OCI-M1 (cell line): ENCODE measurements at regions not wholly inside any gene's neighbourhood (a gene's known extent, or its start where the extent isn't known, plus 50 kb on each side); places are given as distances from the start of the nearest gene placed in this dataset.

Experiments
- DNase-seq: peaks from one replicate; lab custom pipeline; 2025; lab: John Stamatoyannopoulos, UW

- peak; percentile 35 for DNase-seq
Observed at GRCh38 chrX:102067966-102068723, 57.3 kb upstream of the TCEAL2 start.

- peak; percentile 18 for DNase-seq
Observed at GRCh38 chrX:102063445-102064074, 61.9 kb upstream of the TCEAL2 start.

GRCh38 chrX:102044496-102044895 is 81.0 kb upstream of the TCEAL2 start:
- no peak for DNase-seq

- DNase-seq = no peak
Observed at GRCh38 chrX:102043380-102043779, 82.1 kb upstream of the TCEAL2 start.

DNA sequence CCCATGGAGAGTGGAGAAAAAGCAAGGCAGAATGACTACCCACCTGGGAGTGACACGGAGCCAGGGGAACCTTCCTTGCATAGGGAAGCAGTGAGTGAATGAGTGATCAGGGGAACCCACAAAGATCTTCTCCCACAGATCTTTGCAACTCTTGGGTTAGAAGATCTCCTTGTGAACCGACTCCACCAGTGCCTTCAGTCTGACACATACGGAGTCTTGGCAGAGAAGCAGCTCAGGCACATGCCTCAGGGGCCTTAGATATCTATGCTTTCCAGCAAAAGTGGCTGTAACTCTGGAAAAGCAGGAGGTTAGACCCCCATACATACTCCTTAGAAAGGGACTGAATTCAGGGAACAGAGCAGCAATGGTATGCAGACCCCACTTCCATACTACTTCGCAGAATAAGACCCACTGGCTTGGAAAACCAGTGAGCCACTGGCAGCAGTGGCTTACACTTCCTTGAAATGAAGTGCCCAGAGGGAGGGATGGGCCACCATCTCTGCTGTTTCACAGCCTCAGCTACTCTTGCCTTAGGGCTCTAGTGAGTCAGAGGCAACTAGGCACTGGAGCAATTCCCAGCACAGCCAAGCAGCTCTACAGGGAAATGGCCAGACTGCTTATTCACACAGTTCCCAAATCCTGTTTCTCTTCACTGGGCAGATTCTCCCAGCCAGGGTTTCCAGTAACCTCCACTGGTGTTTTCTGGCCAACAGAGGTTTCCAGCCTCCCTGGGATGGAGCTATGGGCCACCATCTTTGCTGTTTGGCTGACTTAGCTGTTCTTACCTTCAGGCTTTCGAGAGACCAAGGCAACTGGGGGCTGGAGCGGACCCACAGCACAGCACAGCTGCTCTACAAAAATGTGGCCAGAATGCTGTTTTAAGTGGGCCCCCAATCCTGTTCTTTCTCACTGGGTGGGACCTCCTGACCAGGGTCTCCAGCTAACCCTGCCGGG is 82.8 kb upstream of the TCEAL2 start:
- DNase-seq = no peak

- no peak for DNase-seq
Observed at GRCh38 chrX:102029026-102029425, 96.5 kb upstream of the TCEAL2 start.

DNA sequence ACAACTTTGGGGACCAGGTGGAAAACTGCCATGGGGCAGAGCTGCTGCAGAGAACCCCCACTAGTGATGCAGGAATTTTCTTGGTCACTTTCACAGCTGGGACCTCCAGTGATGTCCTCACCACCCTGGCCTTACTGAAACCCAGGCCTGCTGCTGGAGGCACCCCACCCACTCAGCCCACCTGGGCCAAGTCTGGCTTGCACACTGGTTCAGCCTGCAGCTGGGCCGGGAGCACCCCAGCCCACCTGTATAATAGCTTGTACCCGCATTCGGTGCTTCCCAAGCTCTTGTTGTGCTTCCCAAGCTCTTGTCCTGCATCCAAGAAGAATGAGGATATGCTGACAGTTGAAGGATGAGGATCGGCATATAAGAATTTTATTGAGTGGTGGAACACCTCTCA is 86.4 kb upstream of the ZMAT1 start:
- DNase-seq = no peak

DNA sequence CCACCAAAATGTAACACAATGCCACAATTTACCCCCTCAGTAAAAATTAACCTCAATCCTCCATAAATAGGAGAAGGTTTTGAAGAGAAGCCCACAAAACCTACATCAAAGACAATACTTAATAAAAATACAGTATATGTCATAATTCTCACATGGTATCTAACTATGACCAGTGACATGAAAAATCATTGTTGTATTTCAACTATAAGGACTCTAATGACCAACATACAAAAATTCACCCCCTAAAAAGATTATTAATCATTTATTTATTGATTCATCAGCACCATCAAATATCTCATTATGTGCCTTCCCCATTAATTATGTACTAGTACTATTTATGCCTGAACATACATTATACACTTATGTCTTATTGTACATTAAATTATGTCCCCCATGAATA is 77.1 kb upstream of the ZMAT1 start:
- no peak for DNase-seq

GRCh38 chrX:101999644-102000539 is 68.1 kb upstream of the ZMAT1 start:
- no peak for DNase-seq

DNA sequence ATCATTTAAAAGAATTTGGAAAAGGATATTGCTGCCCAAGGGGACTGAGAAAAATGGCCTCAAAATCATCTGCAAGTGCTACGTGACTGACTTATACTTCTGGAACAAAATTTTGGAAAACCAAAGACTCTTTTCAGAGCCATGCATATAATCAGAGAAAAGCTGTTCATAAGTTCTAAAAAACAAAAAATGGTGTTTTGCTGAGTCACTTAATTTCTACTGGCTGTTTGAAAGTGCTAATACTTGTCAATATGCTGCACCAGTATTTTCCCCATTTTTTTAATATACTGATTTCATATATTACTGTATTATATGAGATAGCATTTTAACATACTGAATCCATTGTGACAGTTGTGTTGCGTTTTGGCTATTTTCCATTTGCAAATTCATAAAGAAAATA is 61.5 kb upstream of the ZMAT1 start:
- DNase-seq = no peak

GRCh38 chrX:101986586-101986985 is 54.8 kb upstream of the ZMAT1 start:
- no peak for DNase-seq
